ENCODE measurements at regions not wholly inside any gene's neighbourhood (a gene's known extent, or its start where the extent isn't known, plus 50 kb on each side); places are given as distances from the start of the nearest gene placed in this dataset.

DNA sequence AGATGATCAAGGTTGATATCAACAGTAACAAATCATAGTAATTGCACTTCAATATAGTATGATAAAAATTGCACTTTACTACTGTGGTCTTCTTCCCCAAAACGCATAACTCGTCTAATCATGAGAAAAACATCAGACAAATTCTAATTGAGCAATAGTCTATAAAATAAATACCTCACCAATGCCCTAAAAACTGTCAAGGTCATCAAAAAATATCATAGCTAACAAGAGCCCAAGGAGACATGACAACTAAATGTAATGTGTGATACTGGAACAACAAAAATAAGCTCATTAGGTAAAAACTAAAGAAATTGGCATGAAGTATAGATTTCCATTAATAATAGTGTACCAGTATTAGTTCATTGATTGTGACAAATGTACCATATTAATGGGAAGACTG is 85.6 kb upstream of the LRRC3B start:
- no peaks in the 10 kb centered on the region for H3K4me1 ChIP-seq (ENCODE audit: low read length)
- no peak overlapping the region for H2AFZ ChIP-seq (ENCODE audit: low read depth, low read length)
- no peaks in the 10 kb centered on the region for H3K27me3 ChIP-seq (ENCODE audit: low read depth, low read length)
- H3K9me3 ChIP-seq (ENCODE audit: insufficient read depth, low read length) = no peaks in the 10 kb centered on the region
- no peaks in the 10 kb centered on the region for H4K20me1 ChIP-seq (ENCODE audit: insufficient read depth, low read length)
- H3K79me2 ChIP-seq (ENCODE audit: low read length) = no peaks in the 10 kb centered on the region
- H3K27ac ChIP-seq (ENCODE audit: low read length) = no peak overlapping the region
- no peak overlapping the region for H3K4me2 ChIP-seq (ENCODE audit: low read length)
- TF ChIP-seq, protein P1, sequence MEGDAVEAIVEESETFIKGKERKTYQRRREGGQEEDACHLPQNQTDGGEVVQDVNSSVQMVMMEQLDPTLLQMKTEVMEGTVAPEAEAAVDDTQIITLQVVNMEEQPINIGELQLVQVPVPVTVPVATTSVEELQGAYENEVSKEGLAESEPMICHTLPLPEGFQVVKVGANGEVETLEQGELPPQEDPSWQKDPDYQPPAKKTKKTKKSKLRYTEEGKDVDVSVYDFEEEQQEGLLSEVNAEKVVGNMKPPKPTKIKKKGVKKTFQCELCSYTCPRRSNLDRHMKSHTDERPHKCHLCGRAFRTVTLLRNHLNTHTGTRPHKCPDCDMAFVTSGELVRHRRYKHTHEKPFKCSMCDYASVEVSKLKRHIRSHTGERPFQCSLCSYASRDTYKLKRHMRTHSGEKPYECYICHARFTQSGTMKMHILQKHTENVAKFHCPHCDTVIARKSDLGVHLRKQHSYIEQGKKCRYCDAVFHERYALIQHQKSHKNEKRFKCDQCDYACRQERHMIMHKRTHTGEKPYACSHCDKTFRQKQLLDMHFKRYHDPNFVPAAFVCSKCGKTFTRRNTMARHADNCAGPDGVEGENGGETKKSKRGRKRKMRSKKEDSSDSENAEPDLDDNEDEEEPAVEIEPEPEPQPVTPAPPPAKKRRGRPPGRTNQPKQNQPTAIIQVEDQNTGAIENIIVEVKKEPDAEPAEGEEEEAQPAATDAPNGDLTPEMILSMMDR (IDR thresholded peaks at IDR 0.05; ENCODE audit: low read depth, low read length) = no peak
- no peak for TF ChIP-seq EZH2phosphoT487 (IDR thresholded peaks at IDR 0.05; ENCODE audit: low read depth)
- no peak overlapping the region for H3K9ac ChIP-seq (ENCODE audit: low read length)
- H3K36me3 ChIP-seq (replicated peaks; ENCODE audit: low read depth, low read length) = no peaks in the 10 kb centered on the region
- H3K4me3 ChIP-seq (ENCODE audit: low read length) = no peak overlapping the region

DNA sequence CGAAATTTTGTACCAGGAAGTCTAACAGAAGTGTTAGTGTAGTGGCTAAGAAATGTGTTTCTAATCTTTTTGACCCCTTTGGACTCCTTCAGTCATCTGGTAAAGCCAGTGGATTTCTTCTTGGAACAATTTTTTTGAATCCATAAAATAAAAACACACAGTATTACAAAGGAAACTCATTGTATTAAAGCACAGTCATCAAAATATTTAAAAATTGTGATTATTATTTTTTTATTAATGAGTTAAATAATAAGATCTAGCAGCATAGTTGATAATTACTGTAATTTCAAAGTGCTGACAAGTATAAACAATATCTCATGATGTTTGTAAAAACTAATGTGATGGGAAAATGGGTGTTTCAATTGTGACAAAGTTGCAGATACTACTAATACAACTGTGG is 72.2 kb upstream of the LRRC3B start:
- Histone ChIP-seq H3K27ac (ENCODE audit: low read length) (no peak overlapping the region), H3K79me2 (ENCODE audit: low read length) (no peaks in the 10 kb centered on the region), H3K9ac (ENCODE audit: low read length) (no peak overlapping the region), H3K4me1 (ENCODE audit: low read length) (no peaks in the 10 kb centered on the region), H3K27me3 (ENCODE audit: low read depth, low read length) (no peaks in the 10 kb centered on the region), H3K4me3 (ENCODE audit: low read length) (no peak overlapping the region), H3K36me3 (replicated peaks; ENCODE audit: low read depth, low read length) (no peaks in the 10 kb centered on the region), H3K4me2 (ENCODE audit: low read length) (no peak overlapping the region), H4K20me1 (ENCODE audit: insufficient read depth, low read length) (no peaks in the 10 kb centered on the region), H2AFZ (ENCODE audit: low read depth, low read length) (no peak overlapping the region), H3K9me3 (ENCODE audit: insufficient read depth, low read length) (no peaks in the 10 kb centered on the region)
- TF ChIP-seq EZH2phosphoT487 (IDR thresholded peaks at IDR 0.05; ENCODE audit: low read depth) = no peak
- TF ChIP-seq, protein P1 (IDR thresholded peaks at IDR 0.05; ENCODE audit: low read depth, low read length) = no peak

DNA sequence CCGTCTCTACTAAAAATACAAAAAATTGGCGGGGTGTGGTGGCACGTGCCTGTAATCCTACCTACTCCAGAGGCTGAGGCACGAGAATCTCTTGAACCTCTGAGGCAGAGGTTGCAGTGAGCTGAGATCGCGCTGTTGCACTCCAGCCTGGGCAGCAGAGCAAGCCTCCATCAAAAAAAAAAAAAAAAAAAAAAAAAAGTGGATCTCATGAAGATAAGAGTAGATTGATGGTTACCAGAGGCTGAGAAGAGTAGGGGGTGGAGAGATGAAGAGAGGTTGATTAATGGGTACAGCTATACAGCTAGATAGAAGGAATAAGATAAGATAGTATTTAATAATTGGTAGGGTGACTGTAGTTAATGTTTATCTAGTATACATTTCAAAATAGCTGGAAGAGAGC is 65.9 kb upstream of the LRRC3B start:
- TF ChIP-seq, protein P1 (IDR thresholded peaks at IDR 0.05; ENCODE audit: low read depth, low read length) = no peak
- TF ChIP-seq EZH2phosphoT487 (IDR thresholded peaks at IDR 0.05; ENCODE audit: low read depth) = no peak
- H3K4me3 ChIP-seq (ENCODE audit: low read length) = no peak overlapping the region
- H3K27me3 ChIP-seq (ENCODE audit: low read depth, low read length) = no peaks in the 10 kb centered on the region
- no peaks in the 10 kb centered on the region for H3K79me2 ChIP-seq (ENCODE audit: low read length)
- no peaks in the 10 kb centered on the region for H3K36me3 ChIP-seq (replicated peaks; ENCODE audit: low read depth, low read length)
- H3K27ac ChIP-seq (ENCODE audit: low read length) = no peak overlapping the region
- no peak overlapping the region for H2AFZ ChIP-seq (ENCODE audit: low read depth, low read length)
- no peak overlapping the region for H3K9ac ChIP-seq (ENCODE audit: low read length)
- H3K4me1 ChIP-seq (ENCODE audit: low read length) = no peaks in the 10 kb centered on the region
- H3K9me3 ChIP-seq (ENCODE audit: insufficient read depth, low read length) = no peaks in the 10 kb centered on the region
- no peak overlapping the region for H3K4me2 ChIP-seq (ENCODE audit: low read length)
- H4K20me1 ChIP-seq (ENCODE audit: insufficient read depth, low read length) = no peaks in the 10 kb centered on the region

DNA sequence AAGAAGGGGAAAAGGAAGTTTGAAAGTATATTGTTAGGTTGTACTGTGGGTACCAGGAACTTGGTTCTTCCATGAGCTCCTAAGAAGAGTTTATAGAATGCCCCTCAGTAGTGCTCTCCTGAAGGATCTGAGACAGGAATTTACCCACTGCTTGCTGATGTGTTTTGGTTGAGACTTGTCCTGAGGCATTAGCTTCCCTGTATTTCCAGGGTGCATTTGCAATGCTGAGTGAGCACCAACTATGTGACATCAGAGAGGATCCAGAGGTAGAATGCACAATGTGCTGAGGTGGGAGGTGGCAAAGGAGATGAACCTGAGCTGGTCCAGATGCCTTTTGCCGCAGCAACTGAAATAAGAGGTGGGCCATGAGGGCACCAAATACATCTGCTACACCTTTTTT is 64.3 kb upstream of the LRRC3B start:
- Histone ChIP-seq H3K36me3 (replicated peaks; ENCODE audit: low read depth, low read length) (no peaks in the 10 kb centered on the region), H3K4me1 (ENCODE audit: low read length) (no peaks in the 10 kb centered on the region), H3K79me2 (ENCODE audit: low read length) (no peaks in the 10 kb centered on the region), H3K9me3 (ENCODE audit: insufficient read depth, low read length) (no peaks in the 10 kb centered on the region), H3K27ac (ENCODE audit: low read length) (no peak overlapping the region), H2AFZ (ENCODE audit: low read depth, low read length) (no peak overlapping the region), H3K4me2 (ENCODE audit: low read length) (no peak overlapping the region), H3K9ac (ENCODE audit: low read length) (no peak overlapping the region), H3K4me3 (ENCODE audit: low read length) (no peak overlapping the region), H4K20me1 (ENCODE audit: insufficient read depth, low read length) (no peaks in the 10 kb centered on the region), H3K27me3 (ENCODE audit: low read depth, low read length) (no peaks in the 10 kb centered on the region)
- TF ChIP-seq, protein P1 (IDR thresholded peaks at IDR 0.05; ENCODE audit: low read depth, low read length) = no peak
- TF ChIP-seq EZH2phosphoT487 (IDR thresholded peaks at IDR 0.05; ENCODE audit: low read depth) = no peak

Data from OCI-LY3 (cell line).